Adipocyte (in vitro differentiated cells): ENCODE measurements at regions not wholly inside any gene's neighbourhood (a gene's known extent, or its start where the extent isn't known, plus 50 kb on each side); places are given as distances from the start of the nearest gene placed in this dataset.
"Not testable (repeated sequence)": the region's sequence is repeated elsewhere in the genome, so short reads cannot be mapped to it uniquely, and the experiment has no call there.

Experiments used
- DNase-seq: peaks from one replicate; pipeline ENCODE4 v3.0.0-alpha.2; 2015; ENCODE audit warnings: low read depth
- H3K27me3 ChIP-seq: replicated peaks from 2 replicates; pipeline ENCODE4 v1.7.0; 2013; ENCODE audit warnings: mild to moderate bottlenecking, low read length, moderate library complexity; ENCODE audit not compliant: control insufficient read depth, insufficient read depth
- H3K36me3 ChIP-seq: 2 replicates; pipeline ENCODE4 v1.7.0; 2013; ENCODE audit warnings: low read length, mild to moderate bottlenecking, moderate library complexity; ENCODE audit not compliant: control insufficient read depth, insufficient read depth, severe bottlenecking
- H3K4me1 ChIP-seq: 2 replicates; pipeline ENCODE4 v1.7.0; 2013; ENCODE audit warnings: mild to moderate bottlenecking, low read length, moderate library complexity; ENCODE audit not compliant: control insufficient read depth, insufficient read depth
- H3K4me3 ChIP-seq: 2 replicates; pipeline ENCODE4 v1.7.0; 2013; ENCODE audit warnings: mild to moderate bottlenecking, low read length, moderate library complexity
- H3K9ac ChIP-seq: 2 replicates; pipeline ENCODE4 v1.7.0; 2013; ENCODE audit warnings: mild to moderate bottlenecking, low read length, moderate library complexity
- H3K9me3 ChIP-seq: 2 replicates; pipeline ENCODE4 v1.7.0; 2013; ENCODE audit warnings: mild to moderate bottlenecking, low read length, moderate library complexity; ENCODE audit not compliant: control insufficient read depth

DNA sequence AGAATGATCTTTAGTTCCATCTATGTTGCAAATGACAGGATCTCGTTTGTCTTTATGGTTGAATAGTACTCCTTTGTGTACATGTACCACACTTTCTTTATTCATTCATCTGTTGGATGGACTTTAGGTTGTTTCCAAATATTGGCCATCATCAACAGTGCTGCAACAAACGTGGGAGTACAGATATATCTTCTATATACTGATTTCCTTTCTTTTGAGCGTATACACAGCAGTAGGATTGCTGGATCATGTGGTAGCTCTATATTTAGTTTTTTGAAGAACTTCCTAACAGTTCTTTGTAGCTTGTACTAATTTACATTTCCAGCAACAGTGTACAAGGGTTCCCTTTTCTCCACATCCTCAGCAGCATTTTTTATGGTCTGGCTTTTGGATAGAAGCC lies 407.5 kb upstream of the ANO5 start:
- DNase-seq, result no peak
- no peaks in the 10 kb centered on the region for H3K27me3 ChIP-seq
- H3K36me3 ChIP-seq, result no peaks in the 10 kb centered on the region
- H3K4me3 ChIP-seq, result no peak overlapping the region
- no peak overlapping the region for H3K9ac ChIP-seq
- H3K4me1 ChIP-seq, result no peaks in the 10 kb centered on the region
- peaks cover 14% of the 10 kb centered on the region for H3K9me3 ChIP-seq

DNA sequence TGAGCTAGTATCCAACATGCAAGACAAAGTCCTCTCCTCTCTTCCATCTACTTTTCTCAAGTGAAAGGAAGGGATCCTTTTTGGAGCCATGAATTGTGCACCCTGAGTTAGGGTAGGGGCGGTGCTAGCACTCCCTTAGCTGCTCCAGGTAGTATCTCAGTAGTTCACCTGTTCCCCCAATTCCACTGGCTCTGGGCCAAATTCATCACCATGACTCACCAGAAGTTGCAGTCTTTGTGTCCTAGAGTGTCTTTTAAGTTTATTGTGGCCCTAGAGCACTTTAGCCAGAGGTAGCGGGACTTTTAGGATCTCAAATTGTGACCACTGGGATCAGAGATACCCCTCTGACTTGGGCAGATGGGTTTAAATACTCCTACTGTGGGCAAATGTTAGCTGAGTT lies 398.6 kb upstream of the ANO5 start:
- Histone ChIP-seq H3K9ac (no peak overlapping the region), H3K4me3 (no peak overlapping the region), H3K4me1 (no peaks in the 10 kb centered on the region), H3K9me3 (peaks cover 9% of the 10 kb centered on the region), H3K36me3 (no peaks in the 10 kb centered on the region), H3K27me3 (no peaks in the 10 kb centered on the region)
- DNase-seq, result no peak

DNA sequence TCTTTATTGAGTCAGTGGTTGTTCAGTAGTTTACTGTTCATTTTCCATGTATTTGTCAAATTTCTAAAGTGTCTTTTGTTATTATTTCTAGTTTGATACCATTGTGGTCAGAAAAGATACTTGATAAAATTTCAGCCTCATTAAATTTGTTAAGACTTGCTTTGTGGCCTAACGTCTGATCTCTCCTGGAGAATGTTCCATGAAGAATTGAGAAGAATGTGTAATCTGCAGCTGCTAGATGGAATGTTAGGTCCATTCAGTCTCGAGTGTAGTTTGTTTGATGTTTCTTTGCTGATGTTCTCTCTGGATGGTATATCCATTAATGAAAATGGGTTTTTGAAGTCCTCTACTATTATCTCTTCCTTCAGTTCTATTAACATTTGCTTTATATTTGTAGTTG lies 394.7 kb upstream of the ANO5 start:
- DNase-seq, result no peak
- Histone ChIP-seq H3K36me3 (no peaks in the 10 kb centered on the region), H3K9me3 (no peaks in the 10 kb centered on the region), H3K4me1 (no peaks in the 10 kb centered on the region), H3K9ac (no peak overlapping the region), H3K4me3 (no peak overlapping the region), H3K27me3 (no peaks in the 10 kb centered on the region)

DNA sequence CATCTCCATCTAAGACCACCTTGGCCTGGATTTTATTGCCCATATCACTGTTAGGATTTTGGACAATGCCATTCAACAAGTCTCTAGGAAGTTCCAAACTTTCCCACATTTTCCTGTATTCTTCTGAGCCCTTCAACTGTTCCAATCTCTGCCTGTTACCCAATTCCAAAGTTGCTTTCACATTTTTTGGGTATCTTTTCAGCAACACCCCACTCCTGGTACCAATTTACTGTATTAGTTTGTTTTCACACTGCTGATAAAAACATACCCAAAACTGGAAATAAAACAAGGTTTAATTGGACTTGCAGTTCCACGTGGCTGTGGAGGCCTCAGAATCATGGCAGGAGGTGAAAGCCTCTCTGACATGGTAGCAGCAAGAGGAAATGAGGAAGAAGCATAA lies 388.4 kb upstream of the ANO5 start:
- not testable (repeated sequence) for DNase-seq, H3K9ac ChIP-seq, H3K27me3 ChIP-seq, H3K4me1 ChIP-seq, H3K36me3 ChIP-seq, H3K4me3 ChIP-seq
- H3K9me3 ChIP-seq, result peaks cover 13% of the 10 kb centered on the region

DNA sequence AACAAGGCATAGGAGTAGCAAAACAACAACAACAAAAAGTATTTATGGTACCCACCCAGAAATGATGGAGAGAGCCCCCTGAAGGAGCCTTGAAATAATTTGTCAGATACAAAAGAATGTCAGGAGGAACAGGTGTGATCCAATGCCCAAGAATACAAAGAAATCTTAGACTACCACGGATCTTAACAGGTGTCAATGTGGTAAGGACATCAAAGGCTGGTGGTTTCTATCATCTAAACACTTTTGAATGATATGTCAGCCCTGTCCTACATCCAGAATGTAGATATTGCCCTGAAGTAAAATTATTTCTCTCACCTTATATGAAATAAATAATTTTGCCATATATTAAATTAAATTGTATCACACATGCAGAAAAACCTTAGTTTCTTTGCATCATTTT lies 386.4 kb upstream of the ANO5 start:
- Histone ChIP-seq H3K9ac (no peak overlapping the region), H3K4me3 (no peak overlapping the region), H3K4me1 (no peaks in the 10 kb centered on the region), H3K9me3 (peaks cover 13% of the 10 kb centered on the region), H3K27me3 (no peaks in the 10 kb centered on the region), H3K36me3 (no peaks in the 10 kb centered on the region)
- no peak for DNase-seq

DNA sequence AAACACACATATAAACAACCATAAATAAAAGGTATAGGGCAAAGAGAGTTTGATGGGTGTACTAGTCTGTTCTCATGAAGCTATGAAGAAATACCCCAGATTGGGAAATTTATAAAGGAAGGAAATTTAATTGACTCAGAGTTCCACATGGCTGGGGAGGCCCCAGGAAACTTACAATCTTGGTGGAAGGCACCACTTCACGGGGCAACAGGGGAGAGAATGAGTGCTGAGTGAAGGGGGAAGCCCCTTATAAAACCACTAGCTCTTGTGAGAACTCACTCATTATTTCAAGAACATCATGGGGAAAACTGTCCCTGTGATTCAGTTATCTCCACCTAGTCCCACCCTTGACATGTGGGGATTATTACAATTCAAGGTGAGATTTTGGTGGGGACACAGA lies 385.9 kb upstream of the ANO5 start:
- H3K9ac ChIP-seq, result no peak overlapping the region
- no peaks in the 10 kb centered on the region for H3K36me3 ChIP-seq
- no peak for DNase-seq
- H3K4me1 ChIP-seq, result no peaks in the 10 kb centered on the region
- no peaks in the 10 kb centered on the region for H3K27me3 ChIP-seq
- peaks cover 13% of the 10 kb centered on the region for H3K9me3 ChIP-seq
- H3K4me3 ChIP-seq, result no peak overlapping the region

DNA sequence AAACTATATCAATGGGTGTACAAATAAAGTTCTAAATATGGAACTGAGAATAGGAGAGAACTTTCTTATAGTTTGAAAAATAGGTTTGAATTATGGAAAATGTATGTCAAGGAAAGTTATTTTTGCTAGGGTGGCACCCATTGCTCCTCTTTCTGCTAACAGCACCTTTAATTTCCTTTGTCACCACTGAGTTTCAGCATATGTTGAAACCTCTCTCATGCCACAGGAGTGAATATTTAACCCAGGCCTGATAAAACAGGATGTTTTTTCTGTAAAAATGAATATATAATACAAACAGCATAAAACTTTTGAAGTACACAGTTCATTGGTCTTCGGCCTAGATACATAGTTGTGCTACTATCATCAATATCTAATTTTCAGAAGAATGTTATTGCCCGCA lies 385.5 kb upstream of the ANO5 start:
- H3K4me1 ChIP-seq, result no peaks in the 10 kb centered on the region

DNA sequence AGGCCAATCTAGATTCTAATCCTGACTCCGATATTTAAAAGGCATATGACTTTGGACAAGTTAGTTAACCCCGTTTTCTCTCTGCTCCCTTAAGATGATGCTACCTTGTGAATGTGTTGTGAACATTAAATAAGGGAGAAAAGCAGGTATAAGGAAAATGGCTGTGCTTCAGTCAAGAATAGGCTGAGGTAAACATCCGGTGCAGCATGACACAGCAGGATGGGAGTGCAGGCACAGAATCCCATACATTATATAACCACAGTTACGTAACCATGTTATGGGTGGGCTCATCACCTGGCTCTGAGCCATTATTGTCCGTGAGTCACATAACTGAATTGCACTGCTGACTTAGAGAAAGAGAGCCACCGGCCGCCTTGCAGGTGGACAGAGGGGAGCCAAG lies 382.2 kb upstream of the ANO5 start:
- Histone ChIP-seq H3K27me3 (no peaks in the 10 kb centered on the region), H3K9ac (no peak overlapping the region), H3K4me3 (no peak overlapping the region), H3K9me3 (no peaks in the 10 kb centered on the region), H3K36me3 (no peaks in the 10 kb centered on the region), H3K4me1 (no peaks in the 10 kb centered on the region)
- DNase-seq, result no peak

More for the DNA sequence above, 385.5 kb upstream of the ANO5 start:
- H3K9ac ChIP-seq, result no peak overlapping the region
- peaks cover 13% of the 10 kb centered on the region for H3K9me3 ChIP-seq
- no peaks in the 10 kb centered on the region for H3K36me3 ChIP-seq
- DNase-seq, result no peak
- no peak overlapping the region for H3K4me3 ChIP-seq
- H3K27me3 ChIP-seq, result no peaks in the 10 kb centered on the region

DNA sequence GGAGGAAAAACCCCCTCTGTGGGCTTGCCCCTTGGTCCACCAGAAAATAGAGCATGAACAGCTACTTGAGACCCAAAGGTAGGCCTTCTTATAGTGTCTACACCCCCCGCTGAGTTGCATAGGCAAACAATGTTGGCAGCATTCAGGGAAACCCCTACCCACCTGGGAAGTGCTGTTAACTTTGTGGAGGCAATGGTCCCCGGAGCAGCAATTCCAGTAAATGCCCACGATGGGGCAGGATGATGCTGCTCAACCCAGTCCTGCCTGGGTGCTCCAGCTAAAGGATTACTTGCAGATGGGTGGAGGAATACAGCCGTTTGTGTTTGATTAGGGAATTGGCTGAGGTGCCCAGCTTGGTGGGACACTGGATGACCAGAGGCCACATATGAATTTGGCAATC lies 381.3 kb upstream of the ANO5 start:
- H3K36me3 ChIP-seq, result no peaks in the 10 kb centered on the region
- no peaks in the 10 kb centered on the region for H3K4me1 ChIP-seq
- H3K9me3 ChIP-seq, result no peaks in the 10 kb centered on the region
- H3K4me3 ChIP-seq, result no peak overlapping the region
- no peak overlapping the region for H3K9ac ChIP-seq
- H3K27me3 ChIP-seq, result no peaks in the 10 kb centered on the region
- DNase-seq, result no peak

DNA sequence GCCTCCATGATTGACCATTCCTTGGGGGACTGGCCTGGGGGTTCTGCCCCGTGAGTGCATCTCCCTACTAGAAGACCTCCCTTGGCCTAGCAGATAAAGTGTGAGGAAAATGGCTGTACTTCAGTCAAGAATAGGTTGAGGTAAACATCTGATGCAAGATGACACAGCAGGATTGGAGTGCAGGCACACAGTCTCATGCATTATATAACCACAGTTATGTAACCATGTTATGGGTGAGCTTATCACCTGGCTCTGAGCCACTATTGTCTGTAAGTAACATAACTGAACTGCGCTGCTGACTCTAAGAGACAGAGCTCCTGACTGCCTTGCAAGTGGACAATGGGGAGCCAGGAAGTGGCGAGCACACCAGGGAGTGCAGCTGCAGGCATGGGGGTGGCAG lies 378.7 kb upstream of the ANO5 start:
- no peaks in the 10 kb centered on the region for H3K36me3 ChIP-seq
- no peak for DNase-seq
- H3K9ac ChIP-seq, result no peak overlapping the region
- no peaks in the 10 kb centered on the region for H3K4me1 ChIP-seq
- no peaks in the 10 kb centered on the region for H3K9me3 ChIP-seq
- no peaks in the 10 kb centered on the region for H3K27me3 ChIP-seq
- no peak overlapping the region for H3K4me3 ChIP-seq

DNA sequence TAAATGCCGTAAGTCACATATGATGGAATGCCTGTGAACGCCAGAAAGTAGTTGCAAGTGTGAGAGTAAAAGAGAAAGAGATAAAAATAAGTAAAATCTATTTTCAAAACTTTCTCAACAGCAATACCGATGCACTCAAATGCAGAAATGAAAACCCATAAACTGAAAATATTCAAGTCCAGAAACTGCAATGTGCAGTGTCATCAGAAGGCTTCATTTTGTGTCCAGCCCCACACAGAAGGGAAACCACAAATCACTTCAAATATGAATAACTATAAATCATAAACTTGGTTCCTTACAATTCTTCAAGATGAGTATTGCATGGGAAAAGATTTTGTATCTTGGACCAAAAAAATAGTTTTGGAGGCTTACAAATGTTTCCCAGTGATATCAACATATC lies 375.2 kb upstream of the ANO5 start:
- no peak for DNase-seq
- H3K9ac ChIP-seq, result no peak overlapping the region
- no peak overlapping the region for H3K4me3 ChIP-seq
- no peaks in the 10 kb centered on the region for H3K27me3 ChIP-seq
- H3K9me3 ChIP-seq, result no peaks in the 10 kb centered on the region
- no peaks in the 10 kb centered on the region for H3K4me1 ChIP-seq
- no peaks in the 10 kb centered on the region for H3K36me3 ChIP-seq

DNA sequence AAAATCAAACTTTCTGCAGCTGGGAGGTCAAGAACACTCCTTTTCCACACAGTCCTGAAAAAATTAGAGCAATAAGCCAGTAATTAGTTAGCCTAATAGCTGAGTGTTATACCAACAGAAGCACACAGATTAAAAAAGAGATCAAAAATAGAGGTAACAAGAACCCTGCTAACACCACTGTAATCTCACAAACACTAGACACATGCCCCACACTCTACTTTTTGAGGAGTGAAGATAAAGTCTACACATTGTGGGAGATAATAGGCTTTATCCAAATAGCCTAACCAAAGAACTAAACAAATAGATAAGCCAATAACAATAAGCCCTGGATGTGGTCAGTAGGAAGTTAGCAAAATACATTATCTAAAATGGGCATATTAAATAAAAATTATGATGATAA lies 372.7 kb upstream of the ANO5 start:
- DNase-seq, result no peak
- no peak overlapping the region for H3K4me3 ChIP-seq
- H3K9me3 ChIP-seq, result no peaks in the 10 kb centered on the region
- no peaks in the 10 kb centered on the region for H3K27me3 ChIP-seq
- H3K36me3 ChIP-seq, result no peaks in the 10 kb centered on the region
- H3K4me1 ChIP-seq, result no peaks in the 10 kb centered on the region
- no peak overlapping the region for H3K9ac ChIP-seq
